ENCODE measurements at regions not wholly inside any gene's neighbourhood (a gene's known extent, or its start where the extent isn't known, plus 50 kb on each side); places are given as distances from the start of the nearest gene placed in this dataset.

GRCh38 chrX:42070866-42071265 is 147.5 kb upstream of the CASK start:
- TF ChIP-seq CTCF (IDR thresholded peaks at IDR 0.05 in 4 of 5, conservative IDR thresholded peaks at IDR 0.05 in 1 of 5) (no peak), POLR2A (IDR thresholded peaks at IDR 0.05) (no peak)
